HCT116 (cell line): ENCODE measurements at regions not wholly inside any gene's neighbourhood (a gene's known extent, or its start where the extent isn't known, plus 50 kb on each side); places are given as distances from the start of the nearest gene placed in this dataset.

Experiments used
- ATAC-seq: fragments of 200-7000 bp; cut with Tn5 transposase; 2 replicates; pipeline ENCODE4 v1.9.1; 2020; ENCODE audit warnings: mild to moderate bottlenecking, moderate library complexity
- BruUV-seq: library from RNA; stranded (reverse); fragments of 400-500 nt; replicated peaks from 2 replicates; lab custom pipeline; 2021; lab: Mats Ljungman, UMichigan
- CTCF ChIA-PET: fragments of 300-600 bp; sonication (Branson Sonifier 250); formaldehyde crosslinking; loops from one replicate; lab custom pipeline; 2021; ENCODE audit warnings: antibody characterized with exemption; lab: Charles Lee
- POLR2A ChIA-PET: fragments of 300-600, 350-600 bp; sonication (Branson Sonifier 250); formaldehyde crosslinking; loops from one replicate; lab custom pipeline; 2021; ENCODE audit warnings: antibody characterized with exemption; lab: Charles Lee
- RAD21 ChIA-PET, 2 experiments: fragments of 300-600 bp; sonication (Branson Sonifier 250); formaldehyde crosslinking; loops; one replicate each; lab custom pipeline; 2023; ENCODE audit warnings: low total read pairs in 2 of 2; ENCODE audit not compliant: uncharacterized antibody in 2 of 2, unreplicated experiment in 2 of 2, low non-redundant PET in 1 of 2; lab: Charles Lee
- DNase-seq: peaks from one replicate; pipeline ENCODE4 v3.0.0-alpha.2; 2010; ENCODE audit warnings: low read depth, low spot score
- H2AFZ ChIP-seq: fragments of 200-600 bp; shearing (Covaris generic), sonication (generic); 2 replicates; pipeline ENCODE4 v1.6.1; 2017; ENCODE audit warnings: low read depth, mixed run types, mixed read lengths, antibody characterized with exemption, low read length; ENCODE audit not compliant: poor library complexity, severe bottlenecking
- H3K27ac ChIP-seq: 2 replicates; pipeline ENCODE4 v1.5.1; 2012; ENCODE audit warnings: low read depth, low read length
- H3K27me3 ChIP-seq: fragments of 200-600 bp; sonication (generic); 2 replicates; pipeline ENCODE4 v1.6.1; 2016; ENCODE audit warnings: mixed run types, low read length, mixed read lengths; ENCODE audit not compliant: insufficient read depth
- H3K36me3 ChIP-seq, 2 experiments: fragments of 200-500 bp in 1 of 2; fragments of 200-600 bp in 1 of 2; sonication (Bioruptor generic) in 1 of 2; sonication (generic) in 1 of 2; 2 replicates each; pipeline versions ENCODE4 v1.5.1 to v1.6.1; 2014 to 2016; ENCODE audit warnings: low read length in 2 of 2, inconsistent platforms in 1 of 2, mixed read lengths in 1 of 2, mixed run types in 1 of 2; ENCODE audit not compliant: insufficient read depth in 2 of 2, control insufficient read depth in 1 of 2
- H3K4me1 ChIP-seq, 2 experiments: fragments of 200-600 bp in 1 of 2; sonication (generic) in 1 of 2; 2 replicates each; pipeline versions ENCODE4 v1.5.1 to v1.6.1; 2012 to 2017; ENCODE audit warnings: low read length in 2 of 2, inconsistent platforms in 1 of 2, mild to moderate bottlenecking in 1 of 2, mixed read lengths in 1 of 2, mixed run types in 1 of 2, moderate library complexity in 1 of 2; ENCODE audit not compliant: insufficient read depth in 2 of 2, control insufficient read depth in 1 of 2
- H3K4me2 ChIP-seq: fragments of 200-600 bp; sonication (generic); 2 replicates; pipeline ENCODE4 v1.6.1; 2017; ENCODE audit warnings: mixed run types, low read length, mixed read lengths
- H3K4me3 ChIP-seq, 2 experiments: fragments of 200-600 bp in 1 of 2; sonication (generic) in 1 of 2; replicated peaks in 1 of 2; 2 replicates each; pipeline ENCODE4 v1.5.1; 2011 to 2016; ENCODE audit warnings: low read length in 2 of 2, control low read depth in 1 of 2, low read depth in 1 of 2, mild to moderate bottlenecking in 1 of 2, mixed read lengths in 1 of 2, mixed run types in 1 of 2
- H3K79me2 ChIP-seq: fragments of 200-600 bp; sonication (generic); 2 replicates; pipeline ENCODE4 v1.6.1; 2017; ENCODE audit warnings: mild to moderate bottlenecking, mixed run types, low read length, moderate library complexity, mixed read lengths; ENCODE audit not compliant: insufficient read depth
- H3K9ac ChIP-seq: fragments of 200-600 bp; sonication (generic); 2 replicates; pipeline ENCODE4 v1.6.1; 2016; ENCODE audit warnings: low read length, mixed read lengths
- H3K9me2 ChIP-seq: fragments of 200-600 bp; sonication (generic), shearing (Covaris generic); 2 replicates; pipeline ENCODE4 v1.6.1; 2017; ENCODE audit warnings: mixed run types, mild to moderate bottlenecking, moderate library complexity; ENCODE audit not compliant: insufficient read depth
- H3K9me3 ChIP-seq, 2 experiments: fragments of 200-500 bp in 1 of 2; fragments of 200-600 bp in 1 of 2; sonication (Bioruptor generic) in 1 of 2; sonication (generic) in 1 of 2; 2 replicates each; pipeline ENCODE4 v1.6.1; 2014 to 2017; ENCODE audit warnings: low read length in 2 of 2, mixed read lengths in 2 of 2, inconsistent platforms in 1 of 2, low read depth in 1 of 2, mild to moderate bottlenecking in 1 of 2, mixed run types in 1 of 2, moderate library complexity in 1 of 2; ENCODE audit not compliant: control insufficient read depth in 1 of 2, insufficient read depth in 1 of 2
- H4K20me1 ChIP-seq: fragments of 200-600 bp; sonication (generic), shearing (Covaris generic); 2 replicates; pipeline ENCODE4 v1.6.1; 2017; ENCODE audit warnings: mixed run types, mild to moderate bottlenecking, moderate library complexity; ENCODE audit not compliant: insufficient read depth
- ATF3 ChIP-seq: IDR thresholded peaks from 2 replicates; pipeline ENCODE4 v1.6.1; 2012
- CEBPB ChIP-seq: IDR thresholded peaks from 2 replicates; pipeline ENCODE4 v1.6.1; 2012; ENCODE audit warnings: low read depth
- CTCF ChIP-seq, 3 experiments: fragments of 200-600 bp in 1 of 3; sonication (generic) in 1 of 3; IDR thresholded peaks in 2 of 3; conservative IDR thresholded peaks in 1 of 3; 2 replicates each; pipeline ENCODE4 v1.5.1; 2012 to 2017; ENCODE audit warnings: low read depth in 2 of 3, low read length in 2 of 3, antibody characterized with exemption in 1 of 3, borderline replicate concordance in 1 of 3, control low read depth in 1 of 3, mild to moderate bottlenecking in 1 of 3, mixed read lengths in 1 of 3, mixed run types in 1 of 3, moderate library complexity in 1 of 3; ENCODE audit not compliant: insufficient read depth in 1 of 3
- EGR1 ChIP-seq: IDR thresholded peaks from 2 replicates; pipeline ENCODE4 v1.6.1; 2012; ENCODE audit warnings: low read depth
- EZH2phosphoT487 ChIP-seq: fragments of 200-600 bp; IDR thresholded peaks from 2 replicates; pipeline ENCODE4 v1.6.1; 2018; ENCODE audit warnings: antibody characterized with exemption, borderline replicate concordance
- FOSL1 ChIP-seq: IDR thresholded peaks from 2 replicates; pipeline ENCODE4 v1.6.1; 2012; ENCODE audit warnings: low read depth
- JUND ChIP-seq: IDR thresholded peaks from 2 replicates; pipeline ENCODE4 v1.6.1; 2012
- REST ChIP-seq: IDR thresholded peaks from 2 replicates; pipeline ENCODE4 v1.6.1; 2012; ENCODE audit warnings: low read depth
- SIN3A ChIP-seq: IDR thresholded peaks from 2 replicates; pipeline ENCODE4 v1.6.1; 2012; ENCODE audit warnings: low read depth
- SP1 ChIP-seq: IDR thresholded peaks from 2 replicates; pipeline ENCODE4 v1.6.1; 2012; ENCODE audit warnings: low read depth
- SRF ChIP-seq: IDR thresholded peaks from 2 replicates; pipeline ENCODE4 v1.6.1; 2012; ENCODE audit warnings: low read depth
- YY1 ChIP-seq: IDR thresholded peaks from 2 replicates; pipeline ENCODE4 v1.6.1; 2011; ENCODE audit warnings: low read length, low read depth, moderate library complexity, mild to moderate bottlenecking; ENCODE audit not compliant: insufficient replicate concordance; ENCODE audit errors: extremely low read depth
- ZBTB33 ChIP-seq: IDR thresholded peaks from 2 replicates; pipeline ENCODE4 v1.6.1; 2011; ENCODE audit warnings: mild to moderate bottlenecking, low read length, moderate library complexity; ENCODE audit not compliant: insufficient replicate concordance; ENCODE audit errors: extremely low read depth
- ZFX ChIP-seq: fragments of 450-650 bp; IDR thresholded peaks from 2 replicates; pipeline ENCODE4 v1.6.1; 2017
- intact Hi-C: fragments of 100-400 bp; cut with micrococcal nuclease; formaldehyde crosslinking; loops from 2 replicates; pipeline ENCODE4 v1.10.0; 2022

- Histone ChIP-seq H3K9ac (no peak overlapping the region), H3K9me2 (no peaks in the 10 kb centered on the region), H3K9me3 (no peaks in the 10 kb centered on the region), H2AFZ (no peak overlapping the region), H4K20me1 (no peaks in the 10 kb centered on the region), H3K4me1 (peaks cover 0 to 11% of the 10 kb centered on the region in 2 experiments; a peak in 1 of 4 replicates), H3K27me3 (no peaks in the 10 kb centered on the region), H3K36me3 (no peaks in the 10 kb centered on the region), H3K79me2 (no peaks in the 10 kb centered on the region), H3K27ac (no peak overlapping the region), H3K4me2 (no peak overlapping the region), H3K4me3 (no peak overlapping the region)
- DNase-seq = no peak
- RAD21 ChIA-PET = no interaction called here
- POLR2A ChIA-PET = no interaction called here
- CTCF ChIA-PET = no interaction called here
- no peak for ATAC-seq
- BruUV-seq = no TSS peak
- intact Hi-C loops = no loop called here
- TF ChIP-seq ZBTB33 (no peak), ZFX (no peak), JUND (no peak), SP1 (no peak), CEBPB (no peak)
These were observed 328.8 kb upstream of the THBS1 start for GRCh38 chr15:39252134-39252470.

GRCh38 chr15:39253552-39253951 is 327.3 kb upstream of the THBS1 start:
- no TSS peak for BruUV-seq
- DNase-seq (no peak), ATAC-seq (no peak)
- CTCF ChIA-PET = no interaction called here
- Histone ChIP-seq H3K27me3 (no peaks in the 10 kb centered on the region), H3K9ac (no peak overlapping the region), H4K20me1 (no peaks in the 10 kb centered on the region), H3K36me3 (no peaks in the 10 kb centered on the region), H3K27ac (no peak overlapping the region), H3K9me2 (no peaks in the 10 kb centered on the region), H3K4me2 (no peak overlapping the region), H3K4me3 (no peak overlapping the region), H3K79me2 (no peaks in the 10 kb centered on the region)
- RAD21 ChIA-PET = no interaction called here
- POLR2A ChIA-PET = no interaction called here
- intact Hi-C loops = no loop called here
- no peak for TF ChIP-seq ATF3
- no peak for TF ChIP-seq SRF
- TF ChIP-seq FOSL1 = no peak
- no peak for TF ChIP-seq JUND
- TF ChIP-seq EZH2phosphoT487 = no peak
- TF ChIP-seq EGR1 = no peak
- no peak for TF ChIP-seq YY1
- no peak for TF ChIP-seq SIN3A
- no peak for TF ChIP-seq CTCF (IDR thresholded peaks at IDR 0.05 in 2 of 3, conservative IDR thresholded peaks at IDR 0.05 in 1 of 3; ENCODE audit: borderline replicate concordance in 1 of 3, insufficient read depth in 1 of 3, low read depth in 2 of 3, low read length in 2 of 3)
- no peak for TF ChIP-seq REST
- TF ChIP-seq, all 23 proteins: peak for 0
- Histone ChIP-seq H2AFZ (no peak overlapping the region), H3K9me3 (no peaks in the 10 kb centered on the region), H3K4me1 (peaks cover 0 to under 1% of the 10 kb centered on the region in 2 experiments; a peak in 1 of 4 replicates)
